GM18867 (cell line): ENCODE measurements at regions not wholly inside any gene's neighbourhood (a gene's known extent, or its start where the extent isn't known, plus 50 kb on each side); places are given as distances from the start of the nearest gene placed in this dataset.
"Not testable (repeated sequence)": the region's sequence is repeated elsewhere in the genome, so short reads cannot be mapped to it uniquely, and the experiment has no call there.

Experiments used
- ATAC-seq: cut with Tn5 transposase; IDR thresholded peaks from one replicate; pipeline ENCODE4 v1.9.1; 2021; ENCODE audit warnings: mild to moderate bottlenecking, moderate library complexity; ENCODE audit not compliant: unreplicated experiment

- ATAC-seq, result not testable (repeated sequence)
These were observed 160.0 kb upstream of the IRS4 start for GRCh38 chrX:108896349-108896748.

- no peak for ATAC-seq
These were observed 156.1 kb upstream of the IRS4 start for GRCh38 chrX:108892501-108892900.

- no peak for ATAC-seq
These were observed 139.2 kb upstream of the IRS4 start for GRCh38 chrX:108875548-108875947.

GRCh38 chrX:108843039-108843438, 106.7 kb upstream of the IRS4 start:
- not testable (repeated sequence) for ATAC-seq

- no peak for ATAC-seq
These were observed 97.6 kb upstream of the IRS4 start for GRCh38 chrX:108833993-108834392.

- no peak for ATAC-seq
These were observed 75.5 kb upstream of the IRS4 start for GRCh38 chrX:108811891-108812290.

GRCh38 chrX:108795240-108795639, 58.9 kb upstream of the IRS4 start:
- ATAC-seq, result no peak
